ENCODE measurements at regions not wholly inside any gene's neighbourhood (a gene's known extent, or its start where the extent isn't known, plus 50 kb on each side); places are given as distances from the start of the nearest gene placed in this dataset.

DNA sequence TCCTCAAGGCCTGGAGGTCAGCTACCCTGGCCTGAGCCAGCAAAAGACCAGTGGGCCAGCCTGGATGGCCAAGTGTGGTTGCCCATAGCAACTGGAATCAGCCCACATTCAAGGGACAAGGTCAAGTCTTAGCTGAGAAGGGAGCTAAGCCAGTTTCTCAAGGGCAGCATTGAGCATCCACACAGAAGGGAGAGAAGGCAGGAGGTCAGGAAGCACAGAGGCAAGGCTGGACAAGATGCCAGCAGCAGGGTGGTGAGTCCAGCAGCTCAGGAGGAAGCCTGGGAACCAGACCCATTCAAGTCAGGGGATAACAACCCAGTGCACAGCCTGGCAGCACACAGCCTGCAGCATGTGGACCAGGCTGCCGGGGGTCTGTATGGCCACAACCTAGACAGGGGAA, 54.0 kb upstream of the ZMIZ1 start:
- TF ChIP-seq CTCF (IDR thresholded peaks at IDR 0.05) (no peak), EP300 (IDR thresholded peaks at IDR 0.05) (no peak)
